H9 (cell line): ENCODE measurements at regions not wholly inside any gene's neighbourhood (a gene's known extent, or its start where the extent isn't known, plus 50 kb on each side); places are given as distances from the start of the nearest gene placed in this dataset.

ENCODE experiments used
- DNase-seq: peaks from one replicate; pipeline ENCODE4 v3.0.0-alpha.2; 2017
- H2AFZ ChIP-seq: one replicate; pipeline ENCODE4 v1.6.1; 2013; ENCODE audit warnings: mild to moderate bottlenecking, low read length, control low read depth, moderate library complexity
- H2AK5ac ChIP-seq: 2 replicates; pipeline ENCODE4 v1.6.1; 2013; ENCODE audit warnings: low read length, control low read depth, mixed read lengths; ENCODE audit not compliant: insufficient read length
- H2BK120ac ChIP-seq: one replicate; pipeline ENCODE4 v1.6.1; 2013; ENCODE audit warnings: low read depth, mild to moderate bottlenecking, low read length, control low read depth, inconsistent platforms; ENCODE audit not compliant: poor library complexity, severe bottlenecking
- H2BK12ac ChIP-seq: 2 replicates; pipeline ENCODE4 v1.6.1; 2013; ENCODE audit warnings: low read length, control low read depth, mixed read lengths, low read depth; ENCODE audit not compliant: insufficient read length
- H2BK15ac ChIP-seq: 2 replicates; pipeline ENCODE4 v1.6.1; 2013; ENCODE audit warnings: low read depth, low read length, control low read depth
- H2BK20ac ChIP-seq: one replicate; pipeline ENCODE4 v1.6.1; 2013; ENCODE audit warnings: low read depth, mild to moderate bottlenecking, low read length, control low read depth, inconsistent platforms; ENCODE audit not compliant: poor library complexity, severe bottlenecking
- H2BK5ac ChIP-seq: 2 replicates; pipeline ENCODE4 v1.6.1; 2013; ENCODE audit warnings: low read length, control low read depth, mixed read lengths; ENCODE audit not compliant: insufficient read length
- H3K14ac ChIP-seq: 2 replicates; pipeline ENCODE4 v1.6.1; 2013; ENCODE audit warnings: low read length, control low read depth; ENCODE audit not compliant: insufficient read depth
- H3K18ac ChIP-seq: 2 replicates; pipeline ENCODE4 v1.6.1; 2013; ENCODE audit warnings: low read depth, mild to moderate bottlenecking, mixed read lengths, low read length, control low read depth; ENCODE audit not compliant: insufficient read length
- H3K23ac ChIP-seq: 2 replicates; pipeline ENCODE4 v1.6.1; 2013; ENCODE audit warnings: low read length, control low read depth, mixed read lengths, low read depth; ENCODE audit not compliant: insufficient read length
- H3K23me2 ChIP-seq: 2 replicates; pipeline ENCODE4 v1.6.1; 2013; ENCODE audit warnings: low read depth, mild to moderate bottlenecking, mixed read lengths, low read length, control low read depth; ENCODE audit not compliant: insufficient read length, poor library complexity, severe bottlenecking
- H3K27ac ChIP-seq: 2 replicates; pipeline ENCODE4 v1.5.1; 2013; ENCODE audit warnings: low read length, control low read depth, mixed read lengths, low read depth; ENCODE audit not compliant: insufficient read length
- H3K27me3 ChIP-seq: 2 replicates; pipeline ENCODE4 v1.6.1; 2013; ENCODE audit warnings: low read length, control low read depth, inconsistent platforms; ENCODE audit not compliant: insufficient read depth
- H3K4ac ChIP-seq: 2 replicates; pipeline ENCODE4 v1.6.1; 2013; ENCODE audit warnings: low read depth, mild to moderate bottlenecking, control low read depth, inconsistent platforms, low read length, moderate library complexity
- H3K4me1 ChIP-seq: 2 replicates; pipeline ENCODE4 v1.6.1; 2013; ENCODE audit warnings: low read length, control low read depth, inconsistent platforms; ENCODE audit not compliant: insufficient read depth
- H3K4me2 ChIP-seq: 2 replicates; pipeline ENCODE4 v1.6.1; 2013; ENCODE audit warnings: low read length, control low read depth, mixed read lengths; ENCODE audit not compliant: insufficient read length, insufficient read depth
- H3K56ac ChIP-seq: 2 replicates; pipeline ENCODE4 v1.6.1; 2013; ENCODE audit warnings: low read depth, mild to moderate bottlenecking, mixed read lengths, low read length, control low read depth; ENCODE audit not compliant: insufficient read length
- H3K79me1 ChIP-seq: 2 replicates; pipeline ENCODE4 v1.6.1; 2013; ENCODE audit warnings: low read depth, mild to moderate bottlenecking, moderate library complexity, low read length, control low read depth, inconsistent platforms; ENCODE audit not compliant: insufficient read depth, poor library complexity, severe bottlenecking
- H3K79me2 ChIP-seq: 2 replicates; pipeline ENCODE4 v1.6.1; 2013; ENCODE audit warnings: low read length, control low read depth, inconsistent platforms; ENCODE audit not compliant: insufficient read depth
- H3K9ac ChIP-seq: 2 replicates; pipeline ENCODE4 v1.6.1; 2013; ENCODE audit warnings: low read length, control low read depth, mixed read lengths; ENCODE audit not compliant: insufficient read length; ENCODE audit errors: extremely low read depth
- H3K9me3 ChIP-seq: one replicate; pipeline ENCODE4 v1.6.1; 2013; ENCODE audit warnings: low read depth, low read length, inconsistent platforms; ENCODE audit not compliant: control insufficient read depth
- H3T11ph ChIP-seq: one replicate; pipeline ENCODE4 v1.6.1; 2013; ENCODE audit warnings: mild to moderate bottlenecking, low read length, control low read depth, inconsistent platforms
- H4K20me1 ChIP-seq: one replicate; pipeline ENCODE4 v1.6.1; 2013; ENCODE audit not compliant: control insufficient read depth, insufficient read length, insufficient read depth
- H4K5ac ChIP-seq: 2 replicates; pipeline ENCODE4 v1.6.1; 2013; ENCODE audit warnings: low read depth, mild to moderate bottlenecking, mixed read lengths, low read length, control low read depth; ENCODE audit not compliant: insufficient read length
- H4K8ac ChIP-seq: replicated peaks from 2 replicates; pipeline ENCODE4 v1.6.1; 2013; ENCODE audit warnings: low read length, control low read depth, mixed read lengths, low read depth; ENCODE audit not compliant: insufficient read length
- H4K91ac ChIP-seq: 2 replicates; pipeline ENCODE4 v1.6.1; 2013; ENCODE audit warnings: low read depth, mild to moderate bottlenecking, moderate library complexity, mixed read lengths, low read length, control low read depth; ENCODE audit not compliant: insufficient read length
- H3K27ac Mint-ChIP-seq, 3 experiments: 2 replicates in 2 of 3; 3 replicates in 1 of 3; pipeline ENCODE4 v1.8.0; 2020 to 2021; ENCODE audit warnings: mixed read lengths in 3 of 3, mild to moderate bottlenecking in 1 of 3, moderate library complexity in 1 of 3
- H3K27me3 Mint-ChIP-seq: 2 replicates; pipeline ENCODE4 v1.8.0; 2021; ENCODE audit warnings: low read depth, mild to moderate bottlenecking, moderate library complexity, mixed read lengths
- H3K36me3 Mint-ChIP-seq, 3 experiments: 2 replicates in 2 of 3; 3 replicates in 1 of 3; pipeline ENCODE4 v1.8.0; 2020 to 2021; ENCODE audit warnings: low read depth in 3 of 3, mixed read lengths in 3 of 3; ENCODE audit not compliant: insufficient read depth in 1 of 3
- H3K4me1 Mint-ChIP-seq, 2 experiments: 2 replicates each; pipeline ENCODE4 v1.8.0; 2020; ENCODE audit warnings: mixed read lengths in 2 of 2
- H3K4me3 Mint-ChIP-seq, 2 experiments: 2 replicates in 1 of 2; 3 replicates in 1 of 2; pipeline ENCODE4 v1.8.0; 2020 to 2021; ENCODE audit warnings: mild to moderate bottlenecking in 2 of 2, mixed read lengths in 2 of 2, moderate library complexity in 1 of 2
- H3K9me3 Mint-ChIP-seq, 2 experiments: 2 replicates in 1 of 2; 3 replicates in 1 of 2; pipeline ENCODE4 v1.8.0; 2020; ENCODE audit warnings: mild to moderate bottlenecking in 2 of 2, mixed read lengths in 2 of 2, moderate library complexity in 1 of 2
- CTCF ChIP-seq: fragments of 200-600 bp; sonication (generic); conservative IDR thresholded peaks from 3 replicates; pipeline ENCODE4 v1.8.0; 2021; ENCODE audit warnings: antibody characterized with exemption, mild to moderate bottlenecking
- WGBS: extraction: QIAGEN DNeasy Blood & Tissue Kit; methylation state at CpG from one replicate; pipeline ENCODE4 v1.1.7; 2013; ENCODE audit warnings: missing lambda C conversion rate, low lambda C conversion rate, mixed read lengths; ENCODE audit not compliant: insufficient read length; ENCODE audit errors: extremely low coverage; 5-methylcytosine and 5-hydroxymethylcytosine counted together

- Histone ChIP-seq H2BK15ac (no peak overlapping the region), H3K4me2 (no peak overlapping the region), H3K18ac (no peak overlapping the region), H3T11ph (no peak overlapping the region), H3K79me2 (no peaks in the 10 kb centered on the region), H4K91ac (no peak overlapping the region), H4K8ac (no peak overlapping the region), H3K4ac (no peak overlapping the region), H3K9me3 (no peaks in the 10 kb centered on the region), H3K23ac (no peak overlapping the region), H3K56ac (no peak overlapping the region), H2BK20ac (no peak overlapping the region), H3K23me2 (peaks cover 7% of the 10 kb centered on the region), H3K27me3 (peaks cover 15% of the 10 kb centered on the region; the same call in 1 of the 2 replicates), H2BK120ac (no peak overlapping the region), H2BK5ac (no peak overlapping the region), H4K20me1 (no peaks in the 10 kb centered on the region), H3K9ac (no peak overlapping the region), H3K4me1 (no peaks in the 10 kb centered on the region; the same call in 1 of the 2 replicates), H2AK5ac (no peak overlapping the region), H2BK12ac (no peak overlapping the region), H4K5ac (no peak overlapping the region), H2AFZ (no peak overlapping the region), H3K14ac (no peak overlapping the region), H3K79me1 (no peaks in the 10 kb centered on the region), H3K27ac (no peak overlapping the region)
- Mint-ChIP-seq H3K4me3 (no peak overlapping the region), H3K27me3 (peaks cover 74% of the 10 kb centered on the region), H3K4me1 (peaks cover 8 to 12% of the 10 kb centered on the region in 2 experiments), H3K27ac (no peak overlapping the region), H3K36me3 (peaks cover 0 to 5% (median 0%) of the 10 kb centered on the region in 3 experiments; a peak in 1 of 7 replicates), H3K9me3 (peaks cover 4 to 6% of the 10 kb centered on the region in 2 experiments; a peak in 2 of 5 replicates)
- TF ChIP-seq CTCF = no peak
- WGBS = no CpG with 5 or more reads among the region's 4 CpGs
- DNase-seq = no peak
Observed at GRCh38 chr16:55058576-55058975, 127.9 kb downstream of the IRX5 start.
